ENCODE measurements at regions not wholly inside any gene's neighbourhood (a gene's known extent, or its start where the extent isn't known, plus 50 kb on each side); places are given as distances from the start of the nearest gene placed in this dataset.

GRCh38 chr22:48530666-48531065 lies 1297.0 kb downstream of the BRD1 start:
- TF ChIP-seq EZH2 (IDR thresholded peaks at IDR 0.05), result no peak
- TF ChIP-seq FOXP2 (optimal IDR thresholded peaks at IDR 0.05; ENCODE audit: control extremely low read depth, extremely low read length, insufficient read depth), result no peak
- TF ChIP-seq POLR2AphosphoS5 (IDR thresholded peaks at IDR 0.05; ENCODE audit: borderline replicate concordance, low read depth, low read length), result no peak
